ENCODE measurements at regions not wholly inside any gene's neighbourhood (a gene's known extent, or its start where the extent isn't known, plus 50 kb on each side); places are given as distances from the start of the nearest gene placed in this dataset.

GRCh38 chr1:218946147-218946546, 227.5 kb upstream of the LYPLAL1 start:
- no peak for DNase-seq

- DNase-seq, result no peak
Measured at GRCh38 chr1:218948446-218948845, 225.2 kb upstream of the LYPLAL1 start.

- DNase-seq, result no peak
Measured at GRCh38 chr1:218953386-218953785, 220.3 kb upstream of the LYPLAL1 start.

GRCh38 chr1:218957971-218958370, 215.7 kb upstream of the LYPLAL1 start:
- no peak for DNase-seq

- DNase-seq, result no peak
Measured at GRCh38 chr1:218959784-218960183, 213.9 kb upstream of the LYPLAL1 start.

- DNase-seq, result no peak
Measured at GRCh38 chr1:218964471-218965185, 209.1 kb upstream of the LYPLAL1 start.

- DNase-seq, result no peak
Measured at GRCh38 chr1:218965821-218966220, 207.9 kb upstream of the LYPLAL1 start.

- no peak for DNase-seq
Measured at GRCh38 chr1:218967254-218967653, 206.4 kb upstream of the LYPLAL1 start.

GRCh38 chr1:218967836-218968235, 205.8 kb upstream of the LYPLAL1 start:
- no peak for DNase-seq

- no peak for DNase-seq
Measured at GRCh38 chr1:218969006-218969405, 204.7 kb upstream of the LYPLAL1 start.

- DNase-seq, result no peak
Measured at GRCh38 chr1:218970397-218970990, 203.2 kb upstream of the LYPLAL1 start.

GRCh38 chr1:218971156-218971555, 202.5 kb upstream of the LYPLAL1 start:
- no peak for DNase-seq

GRCh38 chr1:218980881-218981280, 192.8 kb upstream of the LYPLAL1 start:
- no peak for DNase-seq

GRCh38 chr1:218982482-218982881, 191.2 kb upstream of the LYPLAL1 start:
- no peak for DNase-seq

- DNase-seq, result no peak
Measured at GRCh38 chr1:218983433-218983832, 190.2 kb upstream of the LYPLAL1 start.

- DNase-seq, result no peak
Measured at GRCh38 chr1:218983848-218984247, 189.8 kb upstream of the LYPLAL1 start.

- no peak for DNase-seq
Measured at GRCh38 chr1:218985424-218985984, 188.2 kb upstream of the LYPLAL1 start.

GRCh38 chr1:218986816-218987215, 186.9 kb upstream of the LYPLAL1 start:
- no peak for DNase-seq

- DNase-seq, result no peak
Measured at GRCh38 chr1:218990019-218990418, 183.7 kb upstream of the LYPLAL1 start.

GRCh38 chr1:218991089-218991488, 182.6 kb upstream of the LYPLAL1 start:
- no peak for DNase-seq

- no peak for DNase-seq
Measured at GRCh38 chr1:218994615-218995014, 179.1 kb upstream of the LYPLAL1 start.

GRCh38 chr1:218995091-218995665, 178.5 kb upstream of the LYPLAL1 start:
- DNase-seq, result no peak

- no peak for DNase-seq
Measured at GRCh38 chr1:218996362-218996761, 177.3 kb upstream of the LYPLAL1 start.

- DNase-seq, result no peak
Measured at GRCh38 chr1:219000005-219000404, 173.7 kb upstream of the LYPLAL1 start.

All from NCI-H1048 (cell line).